BE2C (cell line): ENCODE measurements at regions not wholly inside any gene's neighbourhood (a gene's known extent, or its start where the extent isn't known, plus 50 kb on each side); places are given as distances from the start of the nearest gene placed in this dataset.

ENCODE experiments used
- DNase-seq: peaks from one replicate; pipeline ENCODE4 v3.0.0-alpha.2; 2020
- H3K27me3 ChIP-seq: fragments of 250-450 bp; sonication (Bioruptor Pico); 2 replicates; pipeline ENCODE4 v1.5.1; 2020; ENCODE audit warnings: mild to moderate bottlenecking
- H3K36me3 ChIP-seq: fragments of 250-450 bp; sonication (Bioruptor Pico); 2 replicates; pipeline ENCODE4 v1.5.1; 2020; ENCODE audit warnings: mild to moderate bottlenecking
- H3K4me1 ChIP-seq: fragments of 250-450 bp; sonication (Bioruptor Pico); 2 replicates; pipeline ENCODE4 v1.5.1; 2020
- H3K4me3 ChIP-seq: 2 replicates; pipeline ENCODE4 v1.5.1; 2011; ENCODE audit warnings: low read depth, low read length
- H3K9me3 ChIP-seq: fragments of 250-450 bp; sonication (Bioruptor Pico); 2 replicates; pipeline ENCODE4 v1.5.1; 2020
- TF ChIP-seq, protein P1 (sequence below): IDR thresholded peaks from 2 replicates; pipeline ENCODE4 v1.5.1; 2012; ENCODE audit warnings: mild to moderate bottlenecking, low read depth, low read length

DNA sequence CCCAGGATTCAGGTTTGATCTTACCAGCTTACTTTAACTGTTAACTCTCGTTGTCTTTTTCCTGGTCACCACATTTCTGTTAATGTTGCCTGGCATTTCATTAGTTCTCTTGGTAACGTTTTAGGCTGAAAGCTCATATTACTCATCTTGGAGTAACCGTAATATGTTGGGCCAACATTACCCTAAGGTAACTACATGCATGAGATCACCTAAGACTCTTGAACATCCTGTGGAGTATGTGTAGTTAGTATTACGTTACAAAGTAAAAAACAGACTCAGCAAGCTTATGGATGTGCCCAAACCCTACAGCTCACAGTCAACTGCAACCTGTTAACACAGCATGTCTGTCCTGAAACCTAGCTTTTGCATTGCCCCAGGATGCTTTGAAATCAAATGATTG is 203.3 kb upstream of the HS3ST1 start:
- no peaks in the 10 kb centered on the region for H3K4me1 ChIP-seq
- no peaks in the 10 kb centered on the region for H3K27me3 ChIP-seq
- DNase-seq: no peak
- H3K36me3 ChIP-seq: no peaks in the 10 kb centered on the region
- no peak overlapping the region for H3K4me3 ChIP-seq
- no peaks in the 10 kb centered on the region; the same call in none of the 2 replicates for H3K9me3 ChIP-seq
- TF ChIP-seq, protein P1, sequence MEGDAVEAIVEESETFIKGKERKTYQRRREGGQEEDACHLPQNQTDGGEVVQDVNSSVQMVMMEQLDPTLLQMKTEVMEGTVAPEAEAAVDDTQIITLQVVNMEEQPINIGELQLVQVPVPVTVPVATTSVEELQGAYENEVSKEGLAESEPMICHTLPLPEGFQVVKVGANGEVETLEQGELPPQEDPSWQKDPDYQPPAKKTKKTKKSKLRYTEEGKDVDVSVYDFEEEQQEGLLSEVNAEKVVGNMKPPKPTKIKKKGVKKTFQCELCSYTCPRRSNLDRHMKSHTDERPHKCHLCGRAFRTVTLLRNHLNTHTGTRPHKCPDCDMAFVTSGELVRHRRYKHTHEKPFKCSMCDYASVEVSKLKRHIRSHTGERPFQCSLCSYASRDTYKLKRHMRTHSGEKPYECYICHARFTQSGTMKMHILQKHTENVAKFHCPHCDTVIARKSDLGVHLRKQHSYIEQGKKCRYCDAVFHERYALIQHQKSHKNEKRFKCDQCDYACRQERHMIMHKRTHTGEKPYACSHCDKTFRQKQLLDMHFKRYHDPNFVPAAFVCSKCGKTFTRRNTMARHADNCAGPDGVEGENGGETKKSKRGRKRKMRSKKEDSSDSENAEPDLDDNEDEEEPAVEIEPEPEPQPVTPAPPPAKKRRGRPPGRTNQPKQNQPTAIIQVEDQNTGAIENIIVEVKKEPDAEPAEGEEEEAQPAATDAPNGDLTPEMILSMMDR: no peak

DNA sequence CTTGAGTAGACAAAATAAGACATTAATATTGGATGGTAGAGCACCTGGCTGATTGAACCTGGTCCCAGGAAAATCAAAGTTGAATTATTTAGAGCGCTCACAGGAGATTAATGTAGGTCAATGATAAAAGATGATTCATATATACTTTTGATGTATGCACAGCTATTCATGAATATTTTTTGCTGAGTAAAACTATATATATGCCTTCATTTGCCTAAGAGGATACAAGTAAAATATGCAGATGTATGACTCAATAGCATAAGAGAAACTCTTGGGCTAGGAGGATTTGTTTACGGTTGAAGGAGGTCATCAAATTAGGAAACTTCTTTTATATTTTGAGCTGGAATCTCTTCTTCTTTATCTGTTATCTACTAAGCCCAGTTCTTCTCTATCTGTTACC is 202.7 kb upstream of the HS3ST1 start:
- H3K4me3 ChIP-seq: no peak overlapping the region
- H3K27me3 ChIP-seq: no peaks in the 10 kb centered on the region
- TF ChIP-seq, protein P1: no peak
- no peaks in the 10 kb centered on the region for H3K36me3 ChIP-seq
- no peaks in the 10 kb centered on the region; the same call in none of the 2 replicates for H3K9me3 ChIP-seq
- H3K4me1 ChIP-seq: no peaks in the 10 kb centered on the region
- no peak for DNase-seq

DNA sequence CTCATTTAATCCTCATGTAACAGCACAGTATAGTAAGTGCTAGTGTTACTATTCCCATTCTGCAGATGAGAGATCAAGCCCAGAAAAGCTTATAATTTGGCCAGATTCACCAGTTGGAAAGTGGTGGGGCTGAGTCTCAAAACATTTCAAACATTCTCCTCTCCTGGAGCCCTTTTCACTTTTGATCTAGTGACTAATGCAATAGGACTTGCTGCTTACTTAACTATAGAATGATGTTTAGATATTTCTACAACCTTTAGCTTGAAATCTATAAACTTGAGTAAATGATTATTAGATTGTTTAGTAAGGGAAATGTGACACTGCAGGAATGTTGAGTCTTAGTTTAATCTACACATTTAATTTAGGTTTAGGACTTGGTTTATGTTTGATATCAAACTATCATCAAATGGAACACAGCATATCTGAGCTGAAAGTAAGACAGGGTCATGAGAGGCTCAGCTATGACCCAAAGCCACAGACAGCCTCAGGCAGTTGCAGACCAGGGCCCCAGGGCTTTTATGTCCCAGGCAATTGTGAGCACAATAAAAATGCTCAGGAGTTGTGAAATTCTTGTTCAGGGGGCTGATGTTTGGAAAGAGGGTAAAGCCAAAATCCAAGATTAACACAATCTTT is 199.5 kb upstream of the HS3ST1 start:
- H3K27me3 ChIP-seq: no peaks in the 10 kb centered on the region
- H3K4me3 ChIP-seq: no peak overlapping the region
- H3K36me3 ChIP-seq: no peaks in the 10 kb centered on the region
- TF ChIP-seq, protein P1: no peak
- no peak for DNase-seq
- no peaks in the 10 kb centered on the region; the same call in 1 of the 2 replicates for H3K9me3 ChIP-seq
- H3K4me1 ChIP-seq: no peaks in the 10 kb centered on the region

DNA sequence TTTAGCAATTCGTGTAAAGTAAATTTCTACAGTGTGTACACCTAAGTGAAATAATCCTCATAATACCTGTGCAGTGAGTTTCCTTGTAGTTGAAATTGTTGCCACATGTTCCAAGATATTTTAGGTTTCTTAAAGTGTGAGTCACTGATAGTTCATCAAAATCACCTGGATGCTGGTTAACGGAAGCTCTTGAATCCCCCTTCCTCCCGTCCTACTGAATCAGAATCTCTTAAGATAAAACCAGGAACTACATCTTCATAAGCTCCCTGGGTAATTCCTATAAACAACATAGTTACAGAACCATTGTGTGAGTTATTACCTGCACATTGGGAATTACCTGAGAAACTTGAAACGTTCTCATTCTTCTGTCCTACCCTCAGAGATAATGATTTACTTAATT is 197.4 kb upstream of the HS3ST1 start:
- no peaks in the 10 kb centered on the region; the same call in 1 of the 2 replicates for H3K9me3 ChIP-seq
- no peaks in the 10 kb centered on the region for H3K36me3 ChIP-seq
- H3K27me3 ChIP-seq: no peaks in the 10 kb centered on the region
- no peak for DNase-seq
- no peak overlapping the region for H3K4me3 ChIP-seq
- no peaks in the 10 kb centered on the region for H3K4me1 ChIP-seq
- TF ChIP-seq, protein P1: no peak

DNA sequence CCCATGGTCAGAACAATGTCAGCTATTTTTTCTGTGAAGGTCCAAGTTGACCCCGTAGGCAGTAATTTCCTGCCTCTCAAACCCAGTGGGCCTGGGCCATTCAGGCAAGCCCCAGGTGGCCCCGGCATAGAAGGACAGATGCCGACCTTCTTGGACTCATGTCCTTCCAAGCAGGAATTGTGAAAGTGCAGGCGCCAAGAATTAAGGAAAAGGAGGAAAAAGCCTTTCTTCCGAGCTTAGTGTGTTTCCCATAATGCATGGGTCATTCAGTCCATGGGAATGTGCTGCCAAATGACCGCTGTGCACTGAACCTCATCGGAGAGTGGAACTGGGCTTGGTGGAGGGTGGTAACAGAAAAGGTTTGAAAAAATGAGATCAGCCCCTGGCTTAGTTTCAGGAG is 196.5 kb upstream of the HS3ST1 start:
- no peak for DNase-seq
- TF ChIP-seq, protein P1: no peak
- Histone ChIP-seq H3K36me3 (no peaks in the 10 kb centered on the region), H3K4me3 (no peak overlapping the region), H3K4me1 (no peaks in the 10 kb centered on the region), H3K9me3 (no peaks in the 10 kb centered on the region; the same call in 1 of the 2 replicates), H3K27me3 (no peaks in the 10 kb centered on the region)

DNA sequence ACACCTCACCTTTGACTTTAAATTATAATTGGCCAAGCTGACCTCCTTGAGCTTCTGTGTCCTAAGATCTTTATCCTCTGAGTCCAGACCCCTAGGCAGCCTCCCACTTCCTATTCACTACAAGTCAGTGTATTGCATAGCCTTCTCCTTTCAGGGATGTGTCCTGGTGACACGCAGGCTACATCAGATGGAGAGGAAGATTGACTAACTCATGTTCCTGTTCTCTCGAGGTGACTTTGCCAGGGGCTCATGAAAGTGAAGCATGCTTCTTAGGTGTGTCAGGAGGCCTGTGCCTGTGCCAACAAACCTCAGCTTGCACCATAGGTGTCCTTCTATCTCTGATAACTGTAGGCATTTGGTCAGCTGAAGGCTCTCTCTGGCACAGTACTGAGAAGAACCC is 195.7 kb upstream of the HS3ST1 start:
- DNase-seq: no peak
- Histone ChIP-seq H3K36me3 (no peaks in the 10 kb centered on the region), H3K9me3 (no peaks in the 10 kb centered on the region; the same call in 1 of the 2 replicates), H3K27me3 (no peaks in the 10 kb centered on the region), H3K4me1 (no peaks in the 10 kb centered on the region), H3K4me3 (no peak overlapping the region)
- TF ChIP-seq, protein P1: no peak
